SIG-M5 (cell line): ENCODE measurements at regions not wholly inside any gene's neighbourhood (a gene's known extent, or its start where the extent isn't known, plus 50 kb on each side); places are given as distances from the start of the nearest gene placed in this dataset.

Experiments
- DNase-seq: peaks from one replicate; lab custom pipeline; 2025; lab: John Stamatoyannopoulos, UW

DNA sequence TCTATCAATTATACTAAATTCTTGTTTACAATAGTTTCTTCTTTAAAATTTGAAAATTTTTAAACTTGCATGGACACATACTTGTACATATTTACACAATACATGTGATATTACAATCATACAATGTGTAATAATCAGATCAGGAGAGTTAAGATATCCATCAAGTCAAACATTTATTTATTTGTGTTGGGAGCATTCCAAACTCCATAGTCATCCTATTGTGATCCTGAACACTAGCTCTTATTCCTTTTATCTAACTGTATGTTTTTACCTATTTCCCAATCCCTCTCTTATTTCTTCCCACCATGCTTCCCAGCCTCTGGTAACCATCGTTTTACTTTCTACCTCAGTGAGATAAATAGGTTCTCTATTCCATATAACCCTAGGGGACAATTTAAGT, 1219.2 kb downstream of the ZPLD1 start:
- DNase-seq = no peak

GRCh38 chr3:103657756-103658155, 1222.9 kb downstream of the ZPLD1 start:
- DNase-seq = no peak

DNA sequence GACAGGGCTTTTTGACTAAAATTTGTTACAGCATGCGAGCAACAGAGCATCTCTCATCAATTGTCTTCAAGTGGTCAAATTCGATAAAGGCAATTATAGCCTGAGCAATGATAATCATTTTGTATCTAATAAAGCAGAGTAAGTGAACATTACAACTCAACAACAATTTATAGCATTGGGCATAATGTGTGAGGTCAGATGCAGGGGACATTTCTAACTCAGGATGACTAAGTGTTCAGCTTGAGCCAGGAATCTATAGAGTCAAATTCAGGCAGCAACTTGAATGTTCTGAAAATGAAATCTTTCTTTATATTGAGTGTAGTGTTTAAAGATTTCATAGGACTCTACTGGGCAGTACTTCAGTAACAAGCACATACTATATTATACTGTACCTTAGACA, 1226.0 kb downstream of the ZPLD1 start:
- DNase-seq = no peak

DNA sequence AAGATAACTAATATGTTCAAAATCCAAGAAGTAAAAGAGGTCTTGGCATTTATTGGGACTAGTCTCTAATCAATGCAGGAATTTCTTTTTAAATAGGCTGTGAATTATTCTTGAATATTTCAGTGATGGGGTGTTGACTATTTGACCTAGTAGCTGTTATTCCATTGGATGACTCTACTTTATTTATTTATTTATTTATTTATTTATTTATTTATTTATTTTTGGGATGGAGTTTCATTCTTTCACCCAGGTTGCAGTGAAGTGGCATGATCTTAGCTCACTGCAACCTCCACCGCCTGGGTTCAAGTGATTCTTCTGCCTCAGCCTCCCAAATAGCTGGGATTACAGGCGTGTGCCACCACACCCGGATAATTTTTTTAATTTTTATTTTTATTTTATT, 1227.8 kb downstream of the ZPLD1 start:
- no peak for DNase-seq

DNA sequence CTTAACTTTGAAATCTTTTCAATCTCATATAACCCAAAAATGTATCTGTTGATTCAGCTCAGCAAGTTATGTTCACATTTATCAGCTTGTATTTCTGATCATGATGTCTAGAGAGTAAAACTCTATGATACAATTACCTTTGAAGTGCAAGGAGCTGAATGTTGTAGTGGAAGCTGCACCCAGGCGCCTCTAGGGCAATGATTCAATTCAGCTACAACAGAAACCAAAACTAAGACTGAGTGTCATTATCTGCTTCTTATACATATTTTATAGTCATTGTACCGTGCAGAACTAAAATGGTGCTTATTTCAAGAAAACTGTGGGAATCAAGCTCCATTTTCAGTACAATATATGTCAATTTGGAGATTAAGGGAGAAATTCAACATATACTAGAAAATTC, 1237.5 kb downstream of the ZPLD1 start:
- DNase-seq = no peak

DNA sequence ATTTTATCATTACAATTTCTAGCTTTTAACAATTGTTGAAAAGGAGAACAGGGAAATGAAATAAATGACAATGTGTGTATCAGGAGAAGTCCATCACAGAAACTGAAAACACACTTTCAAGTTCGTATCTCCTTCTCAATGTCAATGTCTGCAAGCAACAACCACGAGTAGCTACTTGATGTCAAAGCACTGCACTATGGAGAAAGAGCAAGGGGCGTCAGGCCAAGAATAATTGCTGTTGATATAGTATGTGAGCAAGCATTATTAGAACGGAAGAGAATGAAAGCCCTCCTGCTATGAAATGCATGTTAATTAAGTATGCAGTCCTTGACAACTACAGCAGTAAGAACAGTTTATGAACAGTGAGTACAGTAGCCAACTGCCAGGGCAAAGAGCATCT, 1250.1 kb downstream of the ZPLD1 start:
- no peak for DNase-seq

- no peak for DNase-seq
Observed at GRCh38 chr3:103685939-103686338, 1251.1 kb downstream of the ZPLD1 start.

DNA sequence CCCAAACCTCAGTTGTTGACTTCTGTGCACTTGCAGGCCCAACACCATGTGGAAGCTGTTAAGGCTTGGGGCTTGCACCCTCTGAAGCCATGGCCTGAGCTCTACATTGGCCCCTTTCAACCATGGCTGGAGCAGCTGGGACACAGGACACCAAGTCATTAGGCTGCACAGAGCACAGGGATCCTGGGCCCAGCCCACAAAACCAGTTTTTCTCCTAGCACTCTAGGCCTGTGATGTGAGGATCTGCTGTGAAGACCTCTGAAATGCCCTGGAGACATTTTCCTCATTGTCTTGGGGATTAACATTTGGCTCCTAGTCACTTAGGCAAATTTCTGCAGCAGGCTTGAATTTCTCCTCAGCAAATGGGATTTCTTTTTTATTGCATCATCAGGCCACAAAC, 1255.7 kb downstream of the ZPLD1 start:
- DNase-seq = no peak

DNA sequence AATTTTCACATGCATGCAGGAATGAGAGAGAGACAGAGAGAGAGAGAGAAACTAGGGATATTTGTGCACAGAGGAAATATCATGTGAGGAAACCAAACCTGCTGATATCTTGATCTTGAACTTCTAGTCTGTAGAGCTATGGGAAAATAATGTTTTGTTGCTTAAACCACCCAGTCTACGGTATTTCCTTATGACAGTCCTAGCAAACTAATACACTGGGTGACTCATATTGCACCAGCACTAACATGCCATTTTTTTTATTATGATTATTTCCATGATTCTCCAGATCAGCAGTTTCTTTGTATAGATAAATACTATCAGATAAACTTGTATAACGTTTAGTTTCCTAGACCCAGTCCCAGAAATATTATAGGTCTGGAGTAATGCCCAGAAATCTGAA, 1259.0 kb downstream of the ZPLD1 start:
- no peak for DNase-seq

DNA sequence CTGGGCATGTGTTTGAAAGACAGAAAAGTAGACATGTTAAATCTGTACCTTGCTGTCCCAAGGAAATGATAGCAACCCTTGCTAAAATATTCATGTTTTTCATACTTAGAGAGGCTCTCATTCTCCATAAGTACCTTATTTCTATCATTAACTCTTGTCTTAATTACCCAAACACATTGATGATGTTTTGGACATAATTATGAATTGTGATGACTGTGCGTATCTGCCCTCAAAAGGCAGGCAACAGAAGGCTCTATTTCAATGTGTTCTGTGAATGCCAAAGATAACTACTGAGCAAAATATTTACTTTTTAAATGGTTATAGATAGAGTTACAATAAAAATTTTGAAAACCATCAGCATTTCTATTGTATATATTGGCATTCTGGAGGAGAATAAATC, 1263.8 kb downstream of the ZPLD1 start:
- DNase-seq = no peak

- no peak for DNase-seq
Observed at GRCh38 chr3:103699228-103699627, 1264.4 kb downstream of the ZPLD1 start.

- DNase-seq = no peak
Observed at GRCh38 chr3:103705641-103706040, 1270.8 kb downstream of the ZPLD1 start.

DNA sequence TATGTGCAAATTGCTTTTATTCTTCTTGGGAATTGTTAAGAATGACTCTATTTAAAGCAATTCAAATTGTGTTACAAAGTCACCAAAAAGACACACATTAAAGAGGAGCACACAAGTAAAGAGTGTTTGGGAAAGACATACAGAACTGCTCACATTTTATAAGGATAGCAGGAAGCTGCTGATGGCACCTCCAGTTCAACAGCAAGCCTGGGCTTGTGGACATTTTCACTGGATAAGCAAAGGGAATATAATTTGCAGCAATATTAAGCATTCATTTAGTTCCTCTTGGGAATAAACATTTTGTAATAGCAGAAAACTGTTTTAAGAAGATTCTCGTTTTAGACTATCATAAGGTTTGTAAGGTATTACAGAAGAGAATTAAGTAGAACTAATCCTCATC, 1271.9 kb downstream of the ZPLD1 start:
- no peak for DNase-seq

GRCh38 chr3:103711670-103712069, 1276.9 kb downstream of the ZPLD1 start:
- no peak for DNase-seq

DNA sequence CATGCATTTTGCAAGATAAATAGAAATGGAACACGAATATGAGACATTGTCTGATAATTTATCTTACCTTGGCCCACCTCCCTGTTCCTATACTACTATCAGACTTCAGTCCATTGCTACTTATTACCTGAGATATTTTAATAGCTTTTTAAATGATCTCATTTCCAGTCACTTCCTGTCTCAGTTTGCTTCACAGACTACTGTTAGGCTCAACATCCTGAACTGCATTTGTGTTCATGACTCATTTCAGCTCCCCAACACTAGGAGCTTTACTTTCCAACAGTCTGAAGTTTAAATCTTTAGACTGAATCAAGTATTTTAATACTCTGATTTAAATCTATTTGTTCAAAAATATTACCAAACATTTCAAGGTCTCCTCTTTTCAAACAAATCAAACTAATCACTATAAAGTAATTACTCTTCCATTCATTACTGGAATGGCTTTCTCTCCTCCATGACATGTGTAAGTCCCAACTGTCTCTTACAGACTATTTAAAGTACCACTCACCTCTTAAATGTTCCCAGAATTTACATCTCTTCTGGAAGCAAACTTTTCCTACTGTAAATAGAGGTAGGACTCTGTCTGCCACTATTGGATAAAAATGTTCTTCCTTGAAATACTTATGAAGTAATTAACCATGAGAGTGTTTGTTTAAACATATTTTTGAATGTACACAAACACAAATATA, 1277.6 kb downstream of the ZPLD1 start:
- DNase-seq = no peak

GRCh38 chr3:103729547-103729946, 1294.7 kb downstream of the ZPLD1 start:
- no peak for DNase-seq

GRCh38 chr3:103730744-103731143, 1295.9 kb downstream of the ZPLD1 start:
- no peak for DNase-seq

- no peak for DNase-seq
Observed at GRCh38 chr3:103752986-103753385, 1318.2 kb downstream of the ZPLD1 start.

DNA sequence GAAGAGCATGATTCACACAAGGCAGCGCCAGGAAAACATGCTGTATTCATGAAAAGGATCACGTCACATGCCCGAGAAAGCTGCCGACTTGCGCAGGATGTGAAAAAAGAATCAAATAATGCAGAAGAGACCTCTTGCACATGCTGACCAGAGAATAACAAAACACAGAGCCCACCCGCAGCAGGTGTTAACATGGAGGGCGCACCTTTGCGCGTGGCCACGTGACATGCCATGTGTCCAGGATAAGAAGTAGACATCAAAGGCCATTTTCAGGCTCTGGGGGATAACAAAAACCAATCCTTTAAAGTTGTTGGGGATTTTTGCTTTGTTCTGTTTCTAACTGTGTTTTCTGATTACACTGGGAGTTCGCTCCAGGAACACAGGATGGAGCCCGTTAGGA, 1332.8 kb downstream of the ZPLD1 start:
- no peak for DNase-seq

DNA sequence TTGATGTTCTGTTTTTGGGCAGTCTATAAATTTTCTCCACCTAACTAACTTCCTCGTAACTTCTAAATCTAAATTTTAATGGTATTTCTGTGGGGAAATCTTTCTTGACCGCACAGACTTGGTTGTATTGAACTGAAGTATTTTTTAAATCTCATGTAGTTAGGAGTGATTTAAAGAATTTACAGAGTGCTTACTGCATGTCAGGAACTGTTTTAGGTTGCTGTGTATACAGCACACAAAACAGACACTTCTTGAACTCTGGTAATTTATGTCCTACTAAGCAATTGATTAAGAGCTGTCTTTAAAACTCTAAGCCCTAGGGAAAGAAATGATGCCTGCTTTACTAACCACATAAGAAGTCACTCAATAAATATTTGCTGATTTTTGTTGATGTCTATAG, 1350.2 kb downstream of the ZPLD1 start:
- DNase-seq = no peak

DNA sequence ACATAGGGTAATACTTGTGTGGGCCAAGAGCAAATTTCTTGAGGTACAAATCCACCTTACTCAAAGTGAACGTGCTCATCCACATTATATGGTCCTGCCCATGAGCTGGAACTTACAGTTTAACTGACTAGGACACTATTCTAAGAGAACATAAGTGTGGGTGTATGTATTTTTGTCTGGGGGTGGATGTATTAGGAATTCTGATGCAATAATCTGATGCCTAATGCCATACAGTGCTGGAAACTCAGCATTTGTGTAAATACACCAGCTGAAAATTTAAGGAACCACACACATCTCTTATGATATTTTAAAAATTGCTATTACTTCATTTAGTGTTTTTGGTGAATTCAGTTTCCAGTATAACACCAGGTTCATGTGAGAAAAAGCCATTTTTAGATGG, 1350.7 kb downstream of the ZPLD1 start:
- DNase-seq = no peak

GRCh38 chr3:103786296-103786695, 1351.5 kb downstream of the ZPLD1 start:
- DNase-seq = no peak

DNA sequence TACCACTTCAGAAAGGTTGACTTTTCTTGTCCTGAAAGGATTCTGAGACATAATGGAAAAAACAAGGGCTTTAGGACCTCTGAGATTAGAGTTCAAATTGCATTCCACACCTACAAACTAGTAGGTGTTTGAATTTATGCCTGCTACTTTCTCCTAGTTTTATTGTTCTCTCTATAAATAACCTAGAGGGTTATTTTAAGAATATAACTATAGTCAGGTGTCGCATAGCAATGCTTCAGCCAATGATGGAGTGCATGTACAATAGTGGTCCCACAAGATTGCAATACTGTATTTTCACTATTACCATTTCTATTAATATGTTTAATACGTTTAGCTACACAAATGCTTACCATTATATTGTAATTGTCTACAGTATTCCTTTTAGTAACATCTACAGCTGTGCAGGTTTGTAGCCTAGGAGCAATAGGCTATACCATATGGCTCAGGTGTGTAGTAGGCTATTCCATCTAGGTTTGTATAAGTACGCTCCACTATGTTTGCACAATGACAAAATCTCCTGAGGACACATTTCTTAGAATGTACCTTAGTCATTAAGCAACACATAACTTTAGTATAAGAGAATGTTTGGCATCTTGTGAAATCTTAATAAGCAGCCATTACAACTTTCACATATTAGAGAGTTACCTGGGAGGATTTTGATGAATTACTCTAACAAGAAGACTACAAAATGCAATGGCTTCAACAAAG, 1352.5 kb downstream of the ZPLD1 start:
- no peak for DNase-seq

DNA sequence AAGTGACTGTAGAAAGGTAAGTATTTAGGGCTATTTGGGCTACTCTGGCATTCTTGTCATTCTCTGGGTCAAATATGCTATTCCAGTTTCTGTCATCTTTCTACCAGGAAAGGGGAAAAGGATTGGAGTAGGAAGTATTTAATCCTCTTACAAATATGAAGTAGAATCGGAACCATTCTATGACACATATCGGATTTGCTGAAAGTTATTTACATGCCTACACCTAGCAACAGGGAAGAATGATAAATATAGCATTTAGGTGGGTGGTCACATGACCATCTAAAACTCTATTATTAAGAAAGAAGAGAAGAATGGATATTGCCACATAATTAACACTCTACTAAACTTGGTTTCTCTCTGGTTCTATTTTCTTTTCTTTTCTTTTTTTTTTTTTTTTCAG, 1353.1 kb downstream of the ZPLD1 start:
- DNase-seq = no peak
